Activated B cell treated with CpG ODN at 0.5 μM for 24 hours (primary cell): ENCODE measurements at regions not wholly inside any gene's neighbourhood (a gene's known extent, or its start where the extent isn't known, plus 50 kb on each side); places are given as distances from the start of the nearest gene placed in this dataset.

Source experiments
- ATAC-seq: fragments of 200-7000 bp; cut with Tn5 transposase; one replicate; pipeline ENCODE4 v1.10.0; 2021; ENCODE audit warnings: low read depth, mild to moderate bottlenecking, moderate library complexity
- CTCF ChIA-PET: fragments of 350-600 bp; sonication (Branson Sonifier 250); formaldehyde crosslinking; loops from one replicate; lab custom pipeline; 2021; ENCODE audit warnings: antibody characterized with exemption; lab: Charles Lee
- POLR2A ChIA-PET: fragments of 350-600 bp; sonication (Branson Sonifier 250); formaldehyde crosslinking; loops from one replicate; lab custom pipeline; 2021; ENCODE audit warnings: antibody characterized with exemption; lab: Charles Lee
- DNase-seq: peaks from one replicate; pipeline ENCODE4 v3.0.0; 2022
- H3K27ac Mint-ChIP-seq: one replicate; pipeline ENCODE4 v1.8.0; 2020; ENCODE audit warnings: mixed read lengths
- H3K27me3 Mint-ChIP-seq: one replicate; pipeline ENCODE4 v1.8.0; 2021; ENCODE audit warnings: mixed read lengths
- H3K36me3 Mint-ChIP-seq: one replicate; pipeline ENCODE4 v1.8.0; 2021; ENCODE audit warnings: low read depth, mixed read lengths
- H3K4me1 Mint-ChIP-seq: one replicate; pipeline ENCODE4 v1.8.0; 2021; ENCODE audit warnings: mixed read lengths
- H3K4me3 Mint-ChIP-seq: one replicate; pipeline ENCODE4 v1.8.0; 2020; ENCODE audit warnings: mild to moderate bottlenecking, mixed read lengths
- H3K9me3 Mint-ChIP-seq: one replicate; pipeline ENCODE4 v1.8.0; 2020; ENCODE audit warnings: mixed read lengths
- CTCF ChIP-seq: fragments of 200-600 bp; IDR thresholded peaks from one replicate; pipeline ENCODE4 v1.8.0; 2022; ENCODE audit warnings: antibody characterized with exemption, mild to moderate bottlenecking
- intact Hi-C: fragments of 100-400 bp; cut with micrococcal nuclease; formaldehyde crosslinking; loops from one replicate; pipeline ENCODE4 v1.15.1; 2024

GRCh38 chr6:33963136-33963750, 159.4 kb upstream of the MLN start:
- CTCF ChIA-PET: no interaction called here
- Mint-ChIP-seq H3K9me3 (no peaks in the 10 kb centered on the region), H3K27me3 (peaks cover 45% of the 10 kb centered on the region), H3K36me3 (no peaks in the 10 kb centered on the region), H3K4me3 (no peak overlapping the region), H3K4me1 (no peaks in the 10 kb centered on the region), H3K27ac (no peak overlapping the region)
- POLR2A ChIA-PET: no interaction called here
- DNase-seq (no peak), ATAC-seq (no peak)
- intact Hi-C loops: no loop called here
- TF ChIP-seq CTCF: no peak

GRCh38 chr6:33962246-33963027, 158.6 kb upstream of the MLN start:
- ATAC-seq (no peak), DNase-seq (no peak)
- ChIA-PET POLR2A (no interaction called here), CTCF (no interaction called here)
- Mint-ChIP-seq H3K9me3 (no peaks in the 10 kb centered on the region), H3K27me3 (peaks cover 37% of the 10 kb centered on the region), H3K36me3 (no peaks in the 10 kb centered on the region), H3K4me1 (no peaks in the 10 kb centered on the region), H3K4me3 (no peak overlapping the region), H3K27ac (no peak overlapping the region)
- no peak for TF ChIP-seq CTCF
- intact Hi-C loops: no loop called here

- ChIA-PET CTCF (no interaction called here), POLR2A (no interaction called here)
- intact Hi-C loops: no loop called here
- TF ChIP-seq CTCF: no peak
- no peak for DNase-seq
- no peaks in the 10 kb centered on the region for H3K36me3 Mint-ChIP-seq
- no peak for ATAC-seq
- H3K4me1 Mint-ChIP-seq: no peaks in the 10 kb centered on the region
- no peak overlapping the region for H3K4me3 Mint-ChIP-seq
- H3K9me3 Mint-ChIP-seq: no peaks in the 10 kb centered on the region
- peaks cover 33% of the 10 kb centered on the region for H3K27me3 Mint-ChIP-seq
- no peak overlapping the region for H3K27ac Mint-ChIP-seq
Observed at GRCh38 chr6:33961691-33962090, 157.9 kb upstream of the MLN start.

GRCh38 chr6:33960345-33961313, 156.8 kb upstream of the MLN start:
- POLR2A ChIA-PET: no interaction called here

More at GRCh38 chr6:33960345-33961313, 156.8 kb upstream of the MLN start:
- Mint-ChIP-seq H3K4me3 (no peak overlapping the region), H3K9me3 (no peaks in the 10 kb centered on the region), H3K36me3 (no peaks in the 10 kb centered on the region), H3K4me1 (no peaks in the 10 kb centered on the region), H3K27ac (no peak overlapping the region), H3K27me3 (peaks cover 30% of the 10 kb centered on the region)
- ATAC-seq (no peak), DNase-seq (no peak)
- intact Hi-C loops: no loop called here
- CTCF ChIA-PET: no interaction called here
- TF ChIP-seq CTCF: no peak
